HCT116 (cell line): ENCODE measurements at regions not wholly inside any gene's neighbourhood (a gene's known extent, or its start where the extent isn't known, plus 50 kb on each side); places are given as distances from the start of the nearest gene placed in this dataset.

Experiments
- EZH2 ChIP-seq: fragments of 200-600 bp; sonication (generic); IDR thresholded peaks from 2 replicates; pipeline ENCODE4 v1.6.1; 2017; ENCODE audit warnings: antibody characterized with exemption, mixed run types
- MAX ChIP-seq: IDR thresholded peaks from 2 replicates; pipeline ENCODE4 v1.6.1; 2012
- YY1 ChIP-seq: IDR thresholded peaks from 2 replicates; pipeline ENCODE4 v1.6.1; 2011; ENCODE audit warnings: low read length, low read depth, moderate library complexity, mild to moderate bottlenecking; ENCODE audit not compliant: insufficient replicate concordance; ENCODE audit errors: extremely low read depth
- TF ChIP-seq, protein P1 (sequence below), 3 experiments: fragments of 200-600 bp in 1 of 3; sonication (generic) in 1 of 3; IDR thresholded peaks in 2 of 3; conservative IDR thresholded peaks in 1 of 3; 2 replicates each; pipeline ENCODE4 v1.5.1; 2012 to 2017; ENCODE audit warnings: low read depth in 2 of 3, low read length in 2 of 3, antibody characterized with exemption in 1 of 3, borderline replicate concordance in 1 of 3, control low read depth in 1 of 3, mild to moderate bottlenecking in 1 of 3, mixed read lengths in 1 of 3, mixed run types in 1 of 3, moderate library complexity in 1 of 3; ENCODE audit not compliant: insufficient read depth in 1 of 3

GRCh38 chr7:93039786-93040185 is 78.0 kb downstream of the SAMD9 start:
- TF ChIP-seq, protein P1, sequence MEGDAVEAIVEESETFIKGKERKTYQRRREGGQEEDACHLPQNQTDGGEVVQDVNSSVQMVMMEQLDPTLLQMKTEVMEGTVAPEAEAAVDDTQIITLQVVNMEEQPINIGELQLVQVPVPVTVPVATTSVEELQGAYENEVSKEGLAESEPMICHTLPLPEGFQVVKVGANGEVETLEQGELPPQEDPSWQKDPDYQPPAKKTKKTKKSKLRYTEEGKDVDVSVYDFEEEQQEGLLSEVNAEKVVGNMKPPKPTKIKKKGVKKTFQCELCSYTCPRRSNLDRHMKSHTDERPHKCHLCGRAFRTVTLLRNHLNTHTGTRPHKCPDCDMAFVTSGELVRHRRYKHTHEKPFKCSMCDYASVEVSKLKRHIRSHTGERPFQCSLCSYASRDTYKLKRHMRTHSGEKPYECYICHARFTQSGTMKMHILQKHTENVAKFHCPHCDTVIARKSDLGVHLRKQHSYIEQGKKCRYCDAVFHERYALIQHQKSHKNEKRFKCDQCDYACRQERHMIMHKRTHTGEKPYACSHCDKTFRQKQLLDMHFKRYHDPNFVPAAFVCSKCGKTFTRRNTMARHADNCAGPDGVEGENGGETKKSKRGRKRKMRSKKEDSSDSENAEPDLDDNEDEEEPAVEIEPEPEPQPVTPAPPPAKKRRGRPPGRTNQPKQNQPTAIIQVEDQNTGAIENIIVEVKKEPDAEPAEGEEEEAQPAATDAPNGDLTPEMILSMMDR (IDR thresholded peaks at IDR 0.05 in 2 of 3, conservative IDR thresholded peaks at IDR 0.05 in 1 of 3; ENCODE audit: borderline replicate concordance in 1 of 3, insufficient read depth in 1 of 3, low read depth in 2 of 3, low read length in 2 of 3): no peak
- TF ChIP-seq MAX: no peak
- TF ChIP-seq EZH2: no peak
- TF ChIP-seq YY1: no peak
